Astrocyte of the cerebellum (primary cell): ENCODE measurements at regions not wholly inside any gene's neighbourhood (a gene's known extent, or its start where the extent isn't known, plus 50 kb on each side); places are given as distances from the start of the nearest gene placed in this dataset.

ENCODE experiments used
- DNase-seq: peaks from one replicate; pipeline ENCODE4 v3.0.0-alpha.2; 2011; ENCODE audit warnings: low read depth
- H3K4me3 ChIP-seq: 2 replicates; pipeline ENCODE4 v1.5.1; 2011; ENCODE audit warnings: mild to moderate bottlenecking, low read depth, low read length, moderate library complexity
- in situ Hi-C: cut with HindIII; loops from 2 replicates; pipeline ENCODE4 v1.10.0; 2017; ENCODE audit warnings: low sequenced_read_pairs
- TF ChIP-seq, protein P1 (sequence below): IDR thresholded peaks from 2 replicates; pipeline ENCODE4 v1.5.1; 2012; ENCODE audit warnings: low read length, low read depth, moderate library complexity, mild to moderate bottlenecking; ENCODE audit errors: missing control alignments

DNA sequence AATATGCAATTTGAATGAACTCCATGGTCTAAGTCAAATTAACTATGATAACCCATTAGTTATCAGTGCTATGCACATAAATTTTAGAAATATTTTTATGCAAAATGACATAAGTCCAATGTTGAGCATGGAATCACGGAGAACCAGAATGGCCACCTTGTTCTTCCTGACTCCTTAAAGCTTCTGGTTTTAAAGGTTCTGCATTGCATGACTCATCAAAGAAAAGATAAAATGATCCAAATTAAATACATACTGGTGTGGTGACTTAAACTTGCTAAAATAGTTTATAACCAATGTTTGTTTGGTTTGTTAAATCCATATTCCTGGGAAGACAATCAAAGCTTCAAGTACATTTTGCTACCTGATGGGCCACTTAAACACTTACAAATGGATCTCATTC lies 1146.9 kb upstream of the NRXN1 start:
- no peak for DNase-seq
- TF ChIP-seq, protein P1, sequence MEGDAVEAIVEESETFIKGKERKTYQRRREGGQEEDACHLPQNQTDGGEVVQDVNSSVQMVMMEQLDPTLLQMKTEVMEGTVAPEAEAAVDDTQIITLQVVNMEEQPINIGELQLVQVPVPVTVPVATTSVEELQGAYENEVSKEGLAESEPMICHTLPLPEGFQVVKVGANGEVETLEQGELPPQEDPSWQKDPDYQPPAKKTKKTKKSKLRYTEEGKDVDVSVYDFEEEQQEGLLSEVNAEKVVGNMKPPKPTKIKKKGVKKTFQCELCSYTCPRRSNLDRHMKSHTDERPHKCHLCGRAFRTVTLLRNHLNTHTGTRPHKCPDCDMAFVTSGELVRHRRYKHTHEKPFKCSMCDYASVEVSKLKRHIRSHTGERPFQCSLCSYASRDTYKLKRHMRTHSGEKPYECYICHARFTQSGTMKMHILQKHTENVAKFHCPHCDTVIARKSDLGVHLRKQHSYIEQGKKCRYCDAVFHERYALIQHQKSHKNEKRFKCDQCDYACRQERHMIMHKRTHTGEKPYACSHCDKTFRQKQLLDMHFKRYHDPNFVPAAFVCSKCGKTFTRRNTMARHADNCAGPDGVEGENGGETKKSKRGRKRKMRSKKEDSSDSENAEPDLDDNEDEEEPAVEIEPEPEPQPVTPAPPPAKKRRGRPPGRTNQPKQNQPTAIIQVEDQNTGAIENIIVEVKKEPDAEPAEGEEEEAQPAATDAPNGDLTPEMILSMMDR = no peak
- H3K4me3 ChIP-seq = no peak overlapping the region
- in situ Hi-C loops = no loop called here

DNA sequence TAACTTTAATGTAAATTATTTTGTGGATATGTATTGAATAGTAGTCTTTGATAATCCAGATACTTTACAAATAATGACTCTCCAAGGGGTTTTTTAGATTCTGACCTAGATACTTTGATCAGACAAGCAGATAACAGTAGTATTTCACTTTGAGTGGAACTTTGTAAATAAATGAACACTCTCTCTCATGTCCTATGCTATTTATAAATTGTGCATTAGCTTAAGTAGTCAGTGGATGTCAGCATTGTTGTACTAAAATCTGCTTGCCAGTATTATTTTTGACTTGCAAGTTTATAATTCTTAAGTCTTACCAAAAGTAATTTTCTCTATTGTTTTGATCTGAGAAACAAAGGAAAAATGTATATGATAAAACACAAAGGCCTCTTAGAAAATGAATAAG lies 1113.1 kb upstream of the NRXN1 start:
- TF ChIP-seq, protein P1 = no peak
- no peak overlapping the region for H3K4me3 ChIP-seq
- no peak for DNase-seq
- in situ Hi-C loops = no loop called here

DNA sequence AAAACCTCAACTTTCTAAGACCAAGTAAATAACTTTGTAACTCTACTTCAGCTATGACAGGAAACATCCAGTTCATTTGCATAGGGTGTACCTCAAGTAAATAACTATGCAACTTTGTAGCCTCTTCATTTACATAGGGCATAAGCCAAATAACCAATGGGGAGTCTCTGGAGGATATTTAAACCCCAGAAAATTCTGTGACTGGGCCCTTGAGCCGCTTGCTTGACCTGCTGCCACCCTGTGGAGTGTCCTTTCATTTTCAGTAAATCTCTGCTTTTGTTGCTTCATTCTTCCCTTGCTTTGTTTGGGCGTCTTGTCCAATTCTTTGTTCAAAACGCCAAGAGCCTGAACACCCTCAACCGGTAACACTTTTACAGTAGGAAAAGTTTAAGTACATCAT lies 1112.7 kb upstream of the NRXN1 start:
- DNase-seq = no peak
- in situ Hi-C loops = no loop called here
- TF ChIP-seq, protein P1 = no peak
- no peak overlapping the region for H3K4me3 ChIP-seq

DNA sequence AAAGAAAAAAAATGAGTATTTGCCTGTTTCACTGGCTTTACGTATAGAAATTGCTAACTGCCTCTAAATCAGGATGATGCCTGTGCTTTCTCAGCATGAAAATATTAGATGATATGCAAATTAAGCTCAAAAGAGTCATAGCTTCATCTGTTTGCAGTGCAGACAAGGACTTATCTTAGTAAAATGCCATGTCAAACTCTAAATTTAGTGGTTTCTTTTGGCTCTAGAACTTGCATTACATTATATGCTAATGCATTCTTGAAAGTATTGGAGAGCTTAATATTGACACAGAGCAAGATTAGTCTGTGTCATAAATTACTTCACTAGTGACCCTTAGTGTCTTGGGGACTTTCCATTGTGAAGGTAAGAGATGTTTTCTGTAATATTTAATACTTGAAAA lies 1109.1 kb upstream of the NRXN1 start:
- TF ChIP-seq, protein P1 = no peak
- DNase-seq = no peak
- no peak overlapping the region for H3K4me3 ChIP-seq
- in situ Hi-C loops = no loop called here

DNA sequence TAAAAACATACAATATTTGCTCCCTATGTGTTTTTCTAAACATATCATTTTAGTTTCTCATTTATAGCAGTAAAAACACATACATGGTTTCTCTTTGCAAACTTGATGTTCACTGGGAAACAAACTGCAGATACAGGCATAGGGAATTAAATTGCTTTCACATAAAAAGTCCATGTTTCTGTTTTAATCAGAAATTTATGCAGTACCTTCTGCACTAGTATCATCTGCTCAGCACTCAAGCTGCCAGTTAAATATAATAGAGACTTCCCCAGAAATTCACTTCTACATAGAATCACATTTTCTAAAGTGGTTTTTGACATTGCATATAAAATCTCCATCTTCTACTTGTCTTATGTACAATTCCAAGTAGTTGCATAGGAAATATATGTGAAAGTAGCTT lies 1107.3 kb upstream of the NRXN1 start:
- no peak for DNase-seq
- in situ Hi-C loops = no loop called here
- no peak overlapping the region for H3K4me3 ChIP-seq

DNA sequence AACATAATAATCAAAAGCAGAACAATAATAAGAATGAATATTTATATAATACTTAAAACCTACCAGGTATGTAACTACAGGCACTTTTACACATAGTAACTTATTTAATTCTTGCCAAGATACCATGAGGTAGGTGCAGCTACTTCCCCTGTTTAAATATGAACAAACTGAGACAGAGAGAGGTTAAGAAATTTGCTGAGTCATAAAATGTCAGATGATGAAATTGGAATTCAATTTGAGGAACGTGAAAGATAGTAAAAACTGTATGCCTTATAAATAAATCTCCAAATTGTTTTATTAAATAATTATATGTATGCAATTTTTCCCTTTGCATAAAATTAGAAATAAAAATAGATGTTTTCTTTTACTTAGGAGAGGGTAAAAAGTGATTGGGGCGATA lies 1103.3 kb upstream of the NRXN1 start:
- no peak for DNase-seq
- in situ Hi-C loops = no loop called here

More for the DNA sequence above, 1107.3 kb upstream of the NRXN1 start:
- TF ChIP-seq, protein P1 = no peak

More for the DNA sequence above, 1103.3 kb upstream of the NRXN1 start:
- no peak overlapping the region for H3K4me3 ChIP-seq
- TF ChIP-seq, protein P1 = no peak
